GM10266 (cell line): ENCODE measurements at regions not wholly inside any gene's neighbourhood (a gene's known extent, or its start where the extent isn't known, plus 50 kb on each side); places are given as distances from the start of the nearest gene placed in this dataset.

Source experiments
- DNase-seq: peaks from one replicate; pipeline ENCODE4 v3.0.0; 2012; ENCODE audit errors: extremely low spot score
- TF ChIP-seq, protein P1 (sequence below): IDR thresholded peaks from 2 replicates; pipeline ENCODE4 v1.5.1; 2012; ENCODE audit warnings: mild to moderate bottlenecking, low read depth; ENCODE audit not compliant: control insufficient read depth, insufficient read depth; ENCODE audit errors: missing control alignments

DNA sequence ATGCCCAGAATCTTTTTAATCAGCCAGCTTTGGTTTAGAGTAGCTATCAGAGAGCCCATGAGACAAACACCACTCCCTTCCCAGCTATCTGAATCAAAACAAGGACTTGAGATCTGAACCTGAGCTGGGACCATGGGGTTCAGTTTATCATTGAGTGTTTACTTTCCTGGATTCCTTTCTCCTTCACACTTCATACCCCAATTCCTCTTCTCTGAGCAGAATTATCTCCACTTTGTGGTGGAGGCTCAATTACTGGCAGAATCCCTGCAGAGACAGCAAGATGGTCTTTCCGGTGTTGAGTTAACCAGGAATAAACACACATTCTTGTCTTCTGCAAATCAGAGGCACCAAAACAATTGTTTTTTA, 102.4 kb downstream of the RPL22L1 start:
- TF ChIP-seq, protein P1, sequence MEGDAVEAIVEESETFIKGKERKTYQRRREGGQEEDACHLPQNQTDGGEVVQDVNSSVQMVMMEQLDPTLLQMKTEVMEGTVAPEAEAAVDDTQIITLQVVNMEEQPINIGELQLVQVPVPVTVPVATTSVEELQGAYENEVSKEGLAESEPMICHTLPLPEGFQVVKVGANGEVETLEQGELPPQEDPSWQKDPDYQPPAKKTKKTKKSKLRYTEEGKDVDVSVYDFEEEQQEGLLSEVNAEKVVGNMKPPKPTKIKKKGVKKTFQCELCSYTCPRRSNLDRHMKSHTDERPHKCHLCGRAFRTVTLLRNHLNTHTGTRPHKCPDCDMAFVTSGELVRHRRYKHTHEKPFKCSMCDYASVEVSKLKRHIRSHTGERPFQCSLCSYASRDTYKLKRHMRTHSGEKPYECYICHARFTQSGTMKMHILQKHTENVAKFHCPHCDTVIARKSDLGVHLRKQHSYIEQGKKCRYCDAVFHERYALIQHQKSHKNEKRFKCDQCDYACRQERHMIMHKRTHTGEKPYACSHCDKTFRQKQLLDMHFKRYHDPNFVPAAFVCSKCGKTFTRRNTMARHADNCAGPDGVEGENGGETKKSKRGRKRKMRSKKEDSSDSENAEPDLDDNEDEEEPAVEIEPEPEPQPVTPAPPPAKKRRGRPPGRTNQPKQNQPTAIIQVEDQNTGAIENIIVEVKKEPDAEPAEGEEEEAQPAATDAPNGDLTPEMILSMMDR: no peak
- DNase-seq: no peak

DNA sequence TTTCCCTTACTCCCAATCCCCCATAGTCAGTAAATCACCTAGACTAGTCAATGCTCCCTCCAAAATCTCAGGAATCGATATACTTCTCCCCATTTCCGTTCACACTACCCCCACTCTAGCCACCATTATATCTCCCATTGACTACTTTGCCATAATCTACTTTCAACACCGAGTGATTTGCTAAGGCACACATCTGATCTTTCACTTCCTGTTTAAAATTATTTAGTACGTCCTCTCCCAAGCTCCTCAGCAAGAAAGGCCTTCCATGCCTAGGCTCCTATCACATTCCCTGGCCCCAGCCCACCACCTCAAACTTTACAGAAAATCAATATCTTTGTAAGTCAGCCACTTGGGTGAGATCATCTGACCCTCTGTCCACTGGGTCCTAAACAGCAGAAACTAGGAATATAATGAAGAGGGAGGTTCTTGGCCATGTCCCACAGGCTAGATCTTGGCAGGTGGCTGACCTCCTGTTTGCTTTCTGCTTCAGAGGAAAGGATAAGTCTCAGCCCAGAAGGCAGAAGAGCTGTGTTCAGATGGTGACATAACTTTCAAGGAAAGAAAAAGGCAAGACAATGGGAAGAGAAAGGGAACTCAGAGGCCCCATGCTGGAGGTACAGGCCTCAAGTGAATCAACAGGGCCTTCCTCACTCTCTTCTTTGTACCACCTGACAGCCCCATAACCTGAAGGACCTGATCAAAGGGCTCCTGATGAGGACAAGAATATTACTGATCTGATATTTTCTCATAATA, 103.0 kb downstream of the RPL22L1 start:
- TF ChIP-seq, protein P1: no peak
- no peak for DNase-seq

- DNase-seq: no peak
- TF ChIP-seq, protein P1: no peak
Measured at GRCh38 chr3:170766253-170766652, 103.7 kb downstream of the RPL22L1 start.

DNA sequence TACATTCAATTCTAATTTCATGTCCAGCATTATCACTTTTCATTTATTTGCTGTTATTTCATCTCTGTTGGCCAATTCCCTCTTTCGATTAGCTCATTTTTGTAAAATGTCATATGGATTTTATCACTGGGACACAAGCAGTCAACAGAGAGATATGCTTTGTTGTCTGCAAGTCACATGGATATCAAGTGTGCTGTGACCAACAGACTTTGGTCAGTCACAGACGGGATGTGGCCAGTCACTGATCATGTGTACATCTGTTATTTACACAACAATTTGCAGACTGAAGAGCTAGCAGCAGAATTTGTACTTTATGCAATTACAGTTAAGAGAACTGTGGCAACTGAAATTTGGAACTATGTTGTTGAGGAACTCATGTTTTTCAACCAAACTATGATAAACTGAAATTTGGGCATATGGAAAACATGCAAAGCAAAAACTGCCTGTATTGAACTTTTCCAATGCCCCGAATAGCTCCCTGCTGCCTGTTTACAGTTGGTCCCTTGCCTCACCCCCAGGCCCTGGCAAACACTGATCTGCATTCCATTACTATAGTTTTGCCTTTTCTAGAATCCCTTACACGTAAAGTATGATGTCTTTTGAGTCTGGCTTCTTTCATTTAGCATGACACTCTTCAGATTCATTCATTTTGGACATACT, 104.4 kb downstream of the RPL22L1 start:
- no peak for DNase-seq
- TF ChIP-seq, protein P1: no peak

DNA sequence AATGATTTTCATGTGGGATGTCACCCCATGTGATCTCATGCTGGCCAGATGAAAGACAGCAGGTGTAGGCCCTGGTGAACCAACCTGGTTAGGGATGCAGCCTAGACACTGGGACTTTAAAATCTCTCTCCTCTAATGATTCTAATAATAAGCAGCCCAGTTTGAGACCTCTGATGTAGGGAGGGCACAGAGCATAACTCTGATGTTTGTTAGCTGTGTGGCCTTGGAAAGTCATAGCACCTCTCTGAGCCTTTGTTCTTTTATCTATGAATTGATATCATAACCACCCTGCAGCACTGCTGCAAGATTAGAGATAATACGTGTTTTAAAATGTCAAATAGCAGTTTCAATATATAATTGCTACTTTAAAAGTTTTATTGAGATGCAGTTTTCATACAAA, 106.0 kb downstream of the RPL22L1 start:
- TF ChIP-seq, protein P1: no peak
- DNase-seq: no peak

DNA sequence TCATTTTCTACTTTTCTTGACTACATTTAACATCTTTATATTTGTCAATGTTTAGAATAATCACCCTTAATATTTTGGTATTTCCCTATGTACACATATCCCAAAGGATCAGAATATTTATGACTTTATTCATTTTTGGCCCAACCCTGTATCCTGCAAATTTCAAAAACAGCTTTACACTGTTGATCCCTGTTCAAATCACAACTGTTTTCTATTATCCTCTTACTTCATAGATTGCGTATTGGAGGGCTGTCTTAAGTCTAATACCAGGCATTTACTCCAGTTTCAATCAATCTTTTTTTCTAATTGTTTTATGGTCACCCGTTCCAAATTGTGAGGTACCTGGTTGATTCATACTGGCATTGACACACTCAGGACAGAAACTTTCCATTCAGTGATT, 107.9 kb downstream of the RPL22L1 start:
- no peak for DNase-seq
- TF ChIP-seq, protein P1: no peak

DNA sequence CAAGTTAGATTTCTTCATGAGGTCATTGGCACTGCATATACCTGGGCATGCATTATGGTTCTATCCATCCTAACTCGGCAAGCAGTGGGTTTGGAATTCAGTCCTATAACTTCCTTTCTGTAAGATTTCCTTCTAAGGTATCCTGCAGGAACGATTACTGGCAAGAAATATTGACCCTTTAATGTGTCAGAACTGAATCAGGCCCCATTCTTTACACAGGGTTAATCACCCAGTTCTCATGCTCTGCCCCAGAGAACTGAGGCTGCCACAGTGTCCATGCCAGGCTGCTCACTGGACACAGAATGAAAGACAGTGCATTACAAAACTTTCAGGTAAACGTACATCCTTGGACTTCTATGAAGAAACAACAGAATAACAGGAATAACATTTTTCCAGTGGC, 108.9 kb downstream of the RPL22L1 start:
- TF ChIP-seq, protein P1: no peak
- no peak for DNase-seq
